ENCODE measurements at regions not wholly inside any gene's neighbourhood (a gene's known extent, or its start where the extent isn't known, plus 50 kb on each side); places are given as distances from the start of the nearest gene placed in this dataset.

GRCh38 chr1:98427664-98428063, 233.9 kb upstream of the SNX7 start:
- DNase-seq (ENCODE audit: low spot score): no peak
- no peak for TF ChIP-seq EZH2 (IDR thresholded peaks at IDR 0.05)
- TF ChIP-seq EZH2phosphoT487 (IDR thresholded peaks at IDR 0.05): no peak
- TF ChIP-seq CTCF (IDR thresholded peaks at IDR 0.05): no peak
- Histone ChIP-seq H3K9ac (no peak overlapping the region), H3K4me2 (no peak overlapping the region), H3K27ac (no peak overlapping the region), H3K79me2 (ENCODE audit: low read depth) (no peaks in the 10 kb centered on the region), H2AFZ (replicated peaks) (no peak overlapping the region), H3K9me3 (ENCODE audit: low read depth) (no peaks in the 10 kb centered on the region), H3K4me1 (peaks cover 9% of the 10 kb centered on the region), H3K27me3 (no peaks in the 10 kb centered on the region), H3K36me3 (no peaks in the 10 kb centered on the region), H4K20me1 (ENCODE audit: low read depth) (no peaks in the 10 kb centered on the region), H3K4me3 (no peak overlapping the region), H3F3A (ENCODE audit: low read depth) (no peaks in the 10 kb centered on the region)
- H3K9me3 Mint-ChIP-seq: no peaks in the 10 kb centered on the region
- H3K4me1 Mint-ChIP-seq: peaks cover 5% of the 10 kb centered on the region
- no peak overlapping the region for H3K4me3 Mint-ChIP-seq
- H3K27me3 Mint-ChIP-seq (ENCODE audit: insufficient read depth, low read depth): no peaks in the 10 kb centered on the region
- H3K36me3 Mint-ChIP-seq: no peaks in the 10 kb centered on the region
- no peak overlapping the region for H3K27ac Mint-ChIP-seq

- Histone ChIP-seq H3K9me3 (ENCODE audit: low read depth) (no peaks in the 10 kb centered on the region), H2AFZ (replicated peaks) (no peak overlapping the region), H3K79me2 (ENCODE audit: low read depth) (no peaks in the 10 kb centered on the region), H3K9ac (no peak overlapping the region), H3K27me3 (no peaks in the 10 kb centered on the region), H4K20me1 (ENCODE audit: low read depth) (no peaks in the 10 kb centered on the region), H3K27ac (no peak overlapping the region), H3K4me3 (no peak overlapping the region), H3K4me2 (no peak overlapping the region), H3K4me1 (peaks cover 9% of the 10 kb centered on the region), H3K36me3 (no peaks in the 10 kb centered on the region), H3F3A (ENCODE audit: low read depth) (no peaks in the 10 kb centered on the region)
- DNase-seq (ENCODE audit: low spot score): no peak
- Mint-ChIP-seq H3K27me3 (ENCODE audit: insufficient read depth, low read depth) (no peaks in the 10 kb centered on the region), H3K36me3 (no peaks in the 10 kb centered on the region), H3K4me1 (peaks cover 5% of the 10 kb centered on the region), H3K4me3 (no peak overlapping the region), H3K9me3 (no peaks in the 10 kb centered on the region), H3K27ac (no peak overlapping the region)
- TF ChIP-seq EZH2phosphoT487 (IDR thresholded peaks at IDR 0.05) (no peak), CTCF (IDR thresholded peaks at IDR 0.05) (no peak), EZH2 (IDR thresholded peaks at IDR 0.05) (no peak)
These were observed 235.4 kb upstream of the SNX7 start for GRCh38 chr1:98426092-98426491.

GRCh38 chr1:98422816-98423215, 238.7 kb upstream of the SNX7 start:
- no peak for DNase-seq (ENCODE audit: low spot score)
- TF ChIP-seq CTCF (IDR thresholded peaks at IDR 0.05) (no peak), EZH2phosphoT487 (IDR thresholded peaks at IDR 0.05) (no peak), EZH2 (IDR thresholded peaks at IDR 0.05) (no peak)

GRCh38 chr1:98421085-98421435, 240.5 kb upstream of the SNX7 start:
- no peaks in the 10 kb centered on the region for H3K36me3 Mint-ChIP-seq
- no peaks in the 10 kb centered on the region for H3K9me3 ChIP-seq (ENCODE audit: low read depth)
- H3K9ac ChIP-seq: no peak overlapping the region
- no peaks in the 10 kb centered on the region for H3K79me2 ChIP-seq (ENCODE audit: low read depth)
- no peak overlapping the region for H3K4me3 ChIP-seq
- no peaks in the 10 kb centered on the region for H3K27me3 Mint-ChIP-seq (ENCODE audit: insufficient read depth, low read depth)
- TF ChIP-seq EZH2phosphoT487 (IDR thresholded peaks at IDR 0.05) (no peak), CTCF (IDR thresholded peaks at IDR 0.05) (no peak)
- H3K4me3 Mint-ChIP-seq: no peak overlapping the region
- no peaks in the 10 kb centered on the region for H3F3A ChIP-seq (ENCODE audit: low read depth)
- no peaks in the 10 kb centered on the region for H3K4me1 ChIP-seq
- H2AFZ ChIP-seq (replicated peaks): no peak overlapping the region
- H3K36me3 ChIP-seq: no peaks in the 10 kb centered on the region
- H3K4me1 Mint-ChIP-seq: no peaks in the 10 kb centered on the region
- no peak overlapping the region for H3K27ac Mint-ChIP-seq
- no peak overlapping the region for H3K27ac ChIP-seq
- DNase-seq (ENCODE audit: low spot score): no peak
- H3K27me3 ChIP-seq: no peaks in the 10 kb centered on the region
- no peak overlapping the region for H3K4me2 ChIP-seq
- H4K20me1 ChIP-seq (ENCODE audit: low read depth): no peaks in the 10 kb centered on the region
- H3K9me3 Mint-ChIP-seq: no peaks in the 10 kb centered on the region

More at GRCh38 chr1:98422816-98423215, 238.7 kb upstream of the SNX7 start:
- H4K20me1 ChIP-seq (ENCODE audit: low read depth): no peaks in the 10 kb centered on the region
- Mint-ChIP-seq H3K4me1 (no peaks in the 10 kb centered on the region), H3K4me3 (no peak overlapping the region), H3K27ac (no peak overlapping the region), H3K27me3 (ENCODE audit: insufficient read depth, low read depth) (no peaks in the 10 kb centered on the region), H3K36me3 (no peaks in the 10 kb centered on the region), H3K9me3 (no peaks in the 10 kb centered on the region)
- no peak overlapping the region for H3K4me2 ChIP-seq
- H3K9me3 ChIP-seq (ENCODE audit: low read depth): no peaks in the 10 kb centered on the region
- no peaks in the 10 kb centered on the region for H3K36me3 ChIP-seq
- no peak overlapping the region for H3K27ac ChIP-seq
- H3K27me3 ChIP-seq: no peaks in the 10 kb centered on the region
- H3K4me3 ChIP-seq: no peak overlapping the region
- no peaks in the 10 kb centered on the region for H3F3A ChIP-seq (ENCODE audit: low read depth)
- no peaks in the 10 kb centered on the region for H3K79me2 ChIP-seq (ENCODE audit: low read depth)
- H3K4me1 ChIP-seq: no peaks in the 10 kb centered on the region
- no peak overlapping the region for H3K9ac ChIP-seq
- H2AFZ ChIP-seq (replicated peaks): no peak overlapping the region

All from neural progenitor cell (in vitro differentiated cells).